ENCODE measurements at regions not wholly inside any gene's neighbourhood (a gene's known extent, or its start where the extent isn't known, plus 50 kb on each side); places are given as distances from the start of the nearest gene placed in this dataset.

DNA sequence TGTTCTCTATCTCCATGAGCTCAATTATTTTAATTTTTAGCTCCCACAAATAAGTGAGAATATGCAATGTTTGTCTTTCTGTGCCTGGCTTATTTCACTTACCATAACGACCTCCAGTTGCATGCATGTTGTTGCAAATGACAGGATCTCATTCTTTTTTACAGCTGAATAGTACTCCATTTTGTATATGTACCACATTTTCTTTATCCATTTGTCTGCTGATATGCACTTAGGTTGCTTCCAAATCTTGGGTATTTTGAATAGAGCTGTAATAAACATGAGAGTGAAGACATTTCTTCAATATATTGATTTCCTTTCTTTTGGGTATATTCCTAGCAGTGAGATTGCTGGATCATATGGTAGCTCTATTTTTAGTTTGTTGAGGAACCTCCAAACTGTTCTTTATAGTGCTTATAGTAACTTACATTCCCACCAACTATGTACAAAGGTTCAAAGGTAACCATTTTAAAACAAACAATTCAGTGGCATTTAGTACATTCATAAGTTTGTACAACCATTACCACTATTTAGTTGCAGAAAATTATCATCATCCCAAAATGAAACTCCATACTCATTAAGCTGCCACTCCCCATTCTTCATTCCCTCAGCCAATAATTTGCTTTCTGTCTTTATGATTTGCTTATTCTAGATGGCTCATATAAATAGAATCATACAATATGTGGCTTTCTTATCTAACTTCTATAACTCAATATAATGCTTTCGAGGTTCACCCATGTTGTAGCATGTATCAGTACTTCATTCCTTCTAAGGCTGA is 255.9 kb upstream of the NFIA start:
- WGBS (ENCODE audit: insufficient coverage), result 67% methylated on average over 1 of the region's 2 CpGs
- no peaks in the 10 kb centered on the region for H3K36me3 ChIP-seq (ENCODE audit: control insufficient read depth, insufficient read depth, low read length)
- no peak overlapping the region for H3K27ac ChIP-seq (ENCODE audit: low read length)
- Mint-ChIP-seq H3K27me3 (ENCODE audit: low read depth in 2 of 2) (peaks cover 15 to 28% of the 10 kb centered on the region in 2 donors), H3K9me3 (no peaks in the 10 kb centered on the region), H3K4me3 (no peak overlapping the region), H3K27ac (no peak overlapping the region), H3K36me3 (no peaks in the 10 kb centered on the region), H3K4me1 (peaks cover 0 to 4% of the 10 kb centered on the region in 2 donors)
- no peaks in the 10 kb centered on the region for H3K27me3 ChIP-seq (ENCODE audit: control insufficient read depth, insufficient read depth, low read length)
- H3K4me1 ChIP-seq (ENCODE audit: control insufficient read depth, insufficient read depth, low read length), result no peaks in the 10 kb centered on the region
- no peak overlapping the region for H3K4me3 ChIP-seq (ENCODE audit: low read length)
- DNase-seq, result no peak
- TF ChIP-seq, protein P1, sequence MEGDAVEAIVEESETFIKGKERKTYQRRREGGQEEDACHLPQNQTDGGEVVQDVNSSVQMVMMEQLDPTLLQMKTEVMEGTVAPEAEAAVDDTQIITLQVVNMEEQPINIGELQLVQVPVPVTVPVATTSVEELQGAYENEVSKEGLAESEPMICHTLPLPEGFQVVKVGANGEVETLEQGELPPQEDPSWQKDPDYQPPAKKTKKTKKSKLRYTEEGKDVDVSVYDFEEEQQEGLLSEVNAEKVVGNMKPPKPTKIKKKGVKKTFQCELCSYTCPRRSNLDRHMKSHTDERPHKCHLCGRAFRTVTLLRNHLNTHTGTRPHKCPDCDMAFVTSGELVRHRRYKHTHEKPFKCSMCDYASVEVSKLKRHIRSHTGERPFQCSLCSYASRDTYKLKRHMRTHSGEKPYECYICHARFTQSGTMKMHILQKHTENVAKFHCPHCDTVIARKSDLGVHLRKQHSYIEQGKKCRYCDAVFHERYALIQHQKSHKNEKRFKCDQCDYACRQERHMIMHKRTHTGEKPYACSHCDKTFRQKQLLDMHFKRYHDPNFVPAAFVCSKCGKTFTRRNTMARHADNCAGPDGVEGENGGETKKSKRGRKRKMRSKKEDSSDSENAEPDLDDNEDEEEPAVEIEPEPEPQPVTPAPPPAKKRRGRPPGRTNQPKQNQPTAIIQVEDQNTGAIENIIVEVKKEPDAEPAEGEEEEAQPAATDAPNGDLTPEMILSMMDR (IDR thresholded peaks at IDR 0.05), result no peak
- H3K9me3 ChIP-seq (ENCODE audit: control insufficient read depth, insufficient read depth, low read length), result no peaks in the 10 kb centered on the region
- intact Hi-C loops (cut with micrococcal nuclease), result no loop called here
- no peak for ATAC-seq

DNA sequence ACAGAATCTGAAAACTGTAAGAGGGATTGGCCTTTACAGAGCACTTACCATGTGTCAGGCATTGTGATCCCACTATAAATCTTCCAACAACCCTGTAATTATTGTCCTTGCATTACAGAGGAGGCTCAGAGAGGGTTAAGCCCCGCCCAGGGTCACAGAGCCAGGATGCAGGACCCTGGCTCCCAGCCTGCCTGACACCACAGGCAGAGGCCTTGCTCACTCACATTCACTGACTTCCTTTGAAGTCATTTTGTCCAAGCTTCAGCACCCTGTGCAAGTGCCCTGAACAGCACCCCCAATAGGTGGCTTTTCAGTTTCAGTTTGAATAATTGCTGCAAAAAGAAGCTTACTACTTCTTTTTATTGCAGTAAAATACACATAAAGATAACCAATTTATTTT is 256.8 kb upstream of the NFIA start:
- H3K27ac ChIP-seq (ENCODE audit: low read length), result no peak overlapping the region
- H3K9me3 ChIP-seq (ENCODE audit: control insufficient read depth, insufficient read depth, low read length), result no peaks in the 10 kb centered on the region
- Mint-ChIP-seq H3K27ac (no peak overlapping the region), H3K27me3 (ENCODE audit: low read depth in 2 of 2) (peaks cover 13 to 27% of the 10 kb centered on the region in 2 donors), H3K4me3 (no peak overlapping the region), H3K9me3 (no peaks in the 10 kb centered on the region), H3K4me1 (no peaks in the 10 kb centered on the region), H3K36me3 (no peaks in the 10 kb centered on the region)
- no peaks in the 10 kb centered on the region for H3K36me3 ChIP-seq (ENCODE audit: control insufficient read depth, insufficient read depth, low read length)
- no peaks in the 10 kb centered on the region for H3K4me1 ChIP-seq (ENCODE audit: control insufficient read depth, insufficient read depth, low read length)
- H3K4me3 ChIP-seq (ENCODE audit: low read length), result no peak overlapping the region
- ATAC-seq, result no peak
- H3K27me3 ChIP-seq (ENCODE audit: control insufficient read depth, insufficient read depth, low read length), result no peaks in the 10 kb centered on the region
- DNase-seq, result no peak
- intact Hi-C loops (cut with micrococcal nuclease), result no loop called here
- 79% methylated on average over 1 of the region's 1 CpG for WGBS (ENCODE audit: insufficient coverage)
- TF ChIP-seq, protein P1 (IDR thresholded peaks at IDR 0.05), result no peak

DNA sequence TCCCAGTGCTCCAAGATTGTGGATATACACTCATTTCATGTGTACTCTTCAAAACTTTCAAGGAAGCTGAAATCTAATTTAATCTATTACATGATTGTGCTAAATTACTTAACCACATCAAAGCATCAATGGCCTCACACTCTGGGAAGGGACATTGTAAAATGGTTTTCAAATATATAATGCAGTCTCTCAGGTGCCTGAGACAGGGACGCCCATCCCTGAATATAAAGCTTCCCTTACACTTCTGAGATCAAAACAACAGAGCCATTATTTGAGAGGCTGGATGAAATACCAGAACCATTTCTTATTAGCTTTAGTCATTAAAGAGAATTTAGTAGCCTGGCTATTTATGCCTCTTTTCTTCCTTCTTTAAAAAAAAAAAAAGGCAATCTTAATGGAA is 259.2 kb upstream of the NFIA start:
- intact Hi-C loops (cut with micrococcal nuclease), result no loop called here
- H3K36me3 Mint-ChIP-seq, result no peaks in the 10 kb centered on the region
- DNase-seq (no peak), ATAC-seq (no peak)
- no peaks in the 10 kb centered on the region for H3K4me1 ChIP-seq (ENCODE audit: control insufficient read depth, insufficient read depth, low read length)
- no peak overlapping the region for H3K27ac Mint-ChIP-seq
- H3K4me3 ChIP-seq (ENCODE audit: low read length), result no peak overlapping the region
- H3K9me3 Mint-ChIP-seq, result no peaks in the 10 kb centered on the region
- H3K4me1 Mint-ChIP-seq, result no peaks in the 10 kb centered on the region
- H3K27me3 ChIP-seq (ENCODE audit: control insufficient read depth, insufficient read depth, low read length), result no peaks in the 10 kb centered on the region
- no peak overlapping the region for H3K27ac ChIP-seq (ENCODE audit: low read length)
- no peaks in the 10 kb centered on the region for H3K36me3 ChIP-seq (ENCODE audit: control insufficient read depth, insufficient read depth, low read length)
- TF ChIP-seq, protein P1 (IDR thresholded peaks at IDR 0.05), result no peak
- H3K27me3 Mint-ChIP-seq (ENCODE audit: low read depth in 2 of 2), result peaks cover 9 to 10% of the 10 kb centered on the region in 2 donors
- no peak overlapping the region for H3K4me3 Mint-ChIP-seq
- no peaks in the 10 kb centered on the region for H3K9me3 ChIP-seq (ENCODE audit: control insufficient read depth, insufficient read depth, low read length)
- WGBS (ENCODE audit: insufficient coverage), result 60% methylated on average over 1 of the region's 1 CpG

DNA sequence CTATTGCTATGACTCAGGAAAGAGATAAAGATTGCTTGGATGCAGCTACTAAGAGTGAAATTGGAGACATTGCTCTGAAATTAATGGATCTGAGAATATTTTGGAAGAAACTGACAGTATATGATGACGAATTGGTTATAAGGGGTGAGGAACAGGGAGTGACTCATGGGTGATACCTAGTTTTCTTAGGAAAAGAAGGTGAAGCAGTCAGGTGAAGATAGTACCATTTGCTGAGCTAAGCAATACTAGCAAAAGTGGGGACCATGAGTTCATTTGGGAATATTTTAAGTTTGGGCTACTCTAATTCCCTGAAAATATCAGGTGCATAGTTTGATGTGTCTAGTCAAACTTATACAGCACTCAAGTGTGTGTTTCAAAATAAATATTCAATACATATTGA is 260.1 kb upstream of the NFIA start:
- Histone ChIP-seq H3K27me3 (ENCODE audit: control insufficient read depth, insufficient read depth, low read length) (no peaks in the 10 kb centered on the region), H3K4me3 (ENCODE audit: low read length) (no peak overlapping the region), H3K9me3 (ENCODE audit: control insufficient read depth, insufficient read depth, low read length) (no peaks in the 10 kb centered on the region), H3K27ac (ENCODE audit: low read length) (no peak overlapping the region), H3K4me1 (ENCODE audit: control insufficient read depth, insufficient read depth, low read length) (no peaks in the 10 kb centered on the region), H3K36me3 (ENCODE audit: control insufficient read depth, insufficient read depth, low read length) (no peaks in the 10 kb centered on the region)
- H3K36me3 Mint-ChIP-seq, result no peaks in the 10 kb centered on the region
- WGBS (ENCODE audit: insufficient coverage), result 86% methylated on average over 1 of the region's 1 CpG
- H3K4me1 Mint-ChIP-seq, result no peaks in the 10 kb centered on the region
- no peak overlapping the region for H3K4me3 Mint-ChIP-seq
- TF ChIP-seq, protein P1 (IDR thresholded peaks at IDR 0.05), result no peak
- no peaks in the 10 kb centered on the region for H3K9me3 Mint-ChIP-seq
- DNase-seq (no peak), ATAC-seq (no peak)
- peaks cover 9 to 10% of the 10 kb centered on the region in 2 donors for H3K27me3 Mint-ChIP-seq (ENCODE audit: low read depth in 2 of 2)
- intact Hi-C loops (cut with micrococcal nuclease), result no loop called here
- H3K27ac Mint-ChIP-seq, result no peak overlapping the region
